Skeletal muscle satellite cell (primary cell): ENCODE measurements at regions not wholly inside any gene's neighbourhood (a gene's known extent, or its start where the extent isn't known, plus 50 kb on each side); places are given as distances from the start of the nearest gene placed in this dataset.

ENCODE experiments used
- H3K27me3 ChIP-seq: 2 replicates; pipeline ENCODE4 v1.7.0; 2013; ENCODE audit warnings: low read length; ENCODE audit not compliant: control insufficient read depth, insufficient read depth
- H3K36me3 ChIP-seq: 2 replicates; pipeline ENCODE4 v1.7.0; 2013; ENCODE audit warnings: mild to moderate bottlenecking, control low read depth, low read length; ENCODE audit not compliant: insufficient read depth
- H3K4me1 ChIP-seq: 2 replicates; pipeline ENCODE4 v1.7.0; 2013; ENCODE audit warnings: low read length; ENCODE audit not compliant: control insufficient read depth, insufficient read depth
- H3K4me2 ChIP-seq: 2 replicates; pipeline ENCODE4 v1.7.0; 2013; ENCODE audit warnings: mild to moderate bottlenecking, low read length
- H3K4me3 ChIP-seq: 2 replicates; pipeline ENCODE4 v1.7.0; 2013; ENCODE audit warnings: low read length
- H3K9ac ChIP-seq: 2 replicates; pipeline ENCODE4 v1.7.0; 2013; ENCODE audit warnings: mild to moderate bottlenecking, low read depth, low read length, moderate library complexity
- H3K9me3 ChIP-seq: replicated peaks from 2 replicates; pipeline ENCODE4 v1.7.0; 2013; ENCODE audit warnings: mild to moderate bottlenecking, control low read depth, low read length

DNA sequence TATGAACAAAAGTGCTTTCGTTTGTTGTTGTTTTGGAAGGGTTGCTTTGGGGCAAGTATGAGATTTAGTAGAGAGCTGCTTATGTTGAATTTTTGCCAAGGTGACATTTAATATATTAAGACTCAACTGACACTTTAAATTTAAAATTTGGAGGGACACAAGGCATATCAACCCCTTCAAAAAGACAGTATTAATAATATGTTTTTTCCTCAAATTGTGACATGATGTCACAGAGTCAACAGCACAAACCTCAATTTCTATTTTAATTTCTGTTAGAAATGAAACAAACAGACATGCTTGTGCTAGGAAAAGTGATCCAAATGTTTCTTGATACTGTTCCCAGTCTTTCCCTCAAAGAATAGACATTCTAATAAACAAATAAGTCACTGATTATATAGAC lies 218.9 kb downstream of the CYRIA start:
- H3K9ac ChIP-seq = no peak overlapping the region
- no peaks in the 10 kb centered on the region for H3K36me3 ChIP-seq
- H3K4me3 ChIP-seq = no peak overlapping the region
- H3K27me3 ChIP-seq = no peaks in the 10 kb centered on the region
- H3K9me3 ChIP-seq = no peaks in the 10 kb centered on the region
- H3K4me1 ChIP-seq = no peaks in the 10 kb centered on the region
- no peak overlapping the region for H3K4me2 ChIP-seq

GRCh38 chr2:16442971-16443370 lies 222.7 kb downstream of the CYRIA start:
- Histone ChIP-seq H3K9ac (no peak overlapping the region), H3K4me1 (no peaks in the 10 kb centered on the region), H3K4me3 (no peak overlapping the region), H3K9me3 (no peaks in the 10 kb centered on the region), H3K27me3 (no peaks in the 10 kb centered on the region), H3K36me3 (no peaks in the 10 kb centered on the region), H3K4me2 (no peak overlapping the region)

GRCh38 chr2:16441431-16441830 lies 224.2 kb downstream of the CYRIA start:
- Histone ChIP-seq H3K4me2 (no peak overlapping the region), H3K27me3 (no peaks in the 10 kb centered on the region), H3K36me3 (no peaks in the 10 kb centered on the region), H3K9me3 (no peaks in the 10 kb centered on the region), H3K4me3 (no peak overlapping the region), H3K4me1 (no peaks in the 10 kb centered on the region), H3K9ac (no peak overlapping the region)

- Histone ChIP-seq H3K4me1 (no peaks in the 10 kb centered on the region), H3K27me3 (no peaks in the 10 kb centered on the region), H3K9me3 (no peaks in the 10 kb centered on the region), H3K36me3 (no peaks in the 10 kb centered on the region), H3K9ac (no peak overlapping the region), H3K4me3 (no peak overlapping the region), H3K4me2 (no peak overlapping the region)
These were observed 224.7 kb downstream of the CYRIA start for GRCh38 chr2:16440898-16441297.

DNA sequence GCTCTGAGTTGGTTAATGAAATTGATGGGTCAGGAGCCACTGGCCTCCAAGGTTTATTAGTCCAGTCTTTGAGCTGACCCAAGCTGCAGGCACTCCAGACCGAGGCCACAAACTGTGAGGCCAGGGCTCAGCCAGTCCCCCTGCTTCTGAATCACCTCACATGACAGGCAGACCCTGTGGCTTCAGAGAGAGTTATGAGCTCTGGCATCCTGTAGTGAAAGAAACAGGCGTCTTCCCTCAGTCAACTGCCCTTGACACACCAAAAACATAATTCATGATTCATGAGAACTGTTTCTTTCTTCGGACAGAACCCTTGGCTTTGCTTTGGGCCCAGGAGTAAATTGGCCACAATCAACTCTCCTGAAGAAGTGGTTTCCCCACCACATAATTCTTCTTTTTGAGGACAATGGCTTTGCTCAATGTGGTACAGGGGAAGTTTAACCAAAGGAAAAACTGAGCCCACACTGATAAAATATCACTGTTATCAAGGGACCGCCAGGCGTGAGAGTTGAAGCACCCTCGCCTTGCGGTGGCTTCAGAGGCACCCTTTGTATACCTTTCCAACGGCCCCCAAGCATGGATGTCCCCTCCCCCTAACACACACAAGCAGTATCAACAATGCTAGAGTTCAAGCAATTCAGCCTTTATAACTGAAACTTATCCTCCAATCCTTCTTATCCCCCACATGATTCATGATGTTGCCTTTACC lies 226.9 kb downstream of the CYRIA start:
- no peaks in the 10 kb centered on the region for H3K9me3 ChIP-seq
- no peaks in the 10 kb centered on the region for H3K27me3 ChIP-seq
- no peak overlapping the region for H3K9ac ChIP-seq
- H3K4me1 ChIP-seq = no peaks in the 10 kb centered on the region
- H3K4me2 ChIP-seq = no peak overlapping the region
- no peaks in the 10 kb centered on the region for H3K36me3 ChIP-seq
- no peak overlapping the region for H3K4me3 ChIP-seq

DNA sequence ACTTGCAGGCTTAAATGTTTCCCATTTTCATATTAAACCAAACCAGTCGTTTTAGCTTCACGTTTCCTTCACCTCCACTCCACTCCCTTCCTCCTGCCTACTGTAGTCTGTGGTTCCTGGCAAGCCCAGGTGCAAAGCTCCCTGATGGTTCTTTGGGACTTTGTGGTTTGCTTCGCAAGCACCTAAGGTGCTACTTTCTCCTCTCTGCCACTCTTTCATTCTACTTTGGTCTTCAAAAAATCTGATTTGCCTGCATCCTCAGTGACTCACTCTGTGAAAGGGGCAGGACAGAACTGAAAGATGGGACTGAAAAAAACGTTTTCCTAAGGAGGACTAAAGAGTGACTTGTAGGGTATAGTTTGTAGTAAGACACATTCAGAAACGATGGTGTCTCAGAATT lies 228.4 kb downstream of the CYRIA start:
- Histone ChIP-seq H3K4me3 (no peak overlapping the region), H3K4me1 (no peaks in the 10 kb centered on the region), H3K4me2 (no peak overlapping the region), H3K9ac (no peak overlapping the region), H3K27me3 (no peaks in the 10 kb centered on the region), H3K36me3 (no peaks in the 10 kb centered on the region), H3K9me3 (no peaks in the 10 kb centered on the region)

GRCh38 chr2:16434393-16434792 lies 231.2 kb downstream of the CYRIA start:
- Histone ChIP-seq H3K36me3 (no peaks in the 10 kb centered on the region), H3K4me1 (no peaks in the 10 kb centered on the region), H3K4me3 (no peak overlapping the region), H3K4me2 (no peak overlapping the region), H3K9me3 (peaks cover 6% of the 10 kb centered on the region), H3K27me3 (no peaks in the 10 kb centered on the region), H3K9ac (no peak overlapping the region)

DNA sequence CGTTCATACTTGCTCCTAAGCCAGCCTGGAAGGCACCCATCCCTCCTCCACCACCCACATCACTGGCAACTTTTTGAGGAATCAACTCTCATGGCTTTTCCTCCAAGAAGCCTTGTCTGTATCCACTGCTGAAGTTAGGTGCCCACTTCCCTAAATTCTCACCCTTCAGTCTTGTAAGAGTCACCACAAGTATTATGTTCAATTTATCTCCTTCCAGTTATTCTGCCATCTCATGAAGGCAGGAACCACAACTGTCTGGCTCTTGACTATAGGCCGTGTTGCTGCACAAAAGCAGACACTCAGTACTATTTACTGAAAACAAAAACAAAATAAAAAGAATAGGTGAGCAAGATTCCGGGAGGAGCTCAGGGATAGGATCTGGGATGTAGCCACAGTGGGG lies 234.8 kb downstream of the CYRIA start:
- Histone ChIP-seq H3K4me2 (no peak overlapping the region), H3K27me3 (no peaks in the 10 kb centered on the region), H3K4me1 (no peaks in the 10 kb centered on the region), H3K9me3 (peaks cover 6% of the 10 kb centered on the region), H3K9ac (no peak overlapping the region), H3K4me3 (no peak overlapping the region), H3K36me3 (no peaks in the 10 kb centered on the region)

DNA sequence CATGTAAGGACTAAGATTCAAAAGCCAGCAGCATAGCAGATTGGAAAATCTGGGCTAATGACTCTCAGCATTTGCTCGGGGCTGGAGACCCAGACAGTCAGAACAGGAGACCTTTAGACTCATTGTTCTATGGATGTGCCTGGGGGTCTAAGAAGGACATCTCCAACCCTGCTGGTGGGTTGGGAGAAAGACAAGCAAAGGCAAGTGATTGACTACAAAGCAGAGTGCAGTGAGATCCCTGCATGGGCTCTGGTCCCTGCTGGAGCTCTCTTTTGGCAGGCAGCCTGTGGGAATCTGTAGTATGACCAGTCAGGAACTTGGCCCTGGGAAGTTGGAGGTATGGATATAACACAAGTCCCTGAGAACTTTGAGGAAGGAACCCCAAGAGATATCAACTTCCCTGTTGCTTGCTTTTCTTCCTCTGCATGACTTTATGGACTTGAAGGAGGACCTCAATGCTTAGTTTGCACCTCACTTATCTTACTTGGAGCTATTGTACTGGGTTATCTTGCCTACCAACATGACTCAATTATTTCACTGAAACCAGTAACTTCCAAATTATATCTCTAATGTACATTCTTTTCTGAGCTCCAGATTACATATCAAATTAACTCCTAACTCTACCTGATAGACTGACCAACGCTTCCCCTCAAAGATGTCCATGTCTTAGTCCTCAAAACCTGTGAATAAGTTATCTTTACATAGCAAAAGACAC lies 236.0 kb downstream of the CYRIA start:
- Histone ChIP-seq H3K4me1 (no peaks in the 10 kb centered on the region), H3K4me2 (no peak overlapping the region), H3K27me3 (no peaks in the 10 kb centered on the region)

GRCh38 chr2:16429002-16429401 lies 236.6 kb downstream of the CYRIA start:
- H3K4me3 ChIP-seq = no peak overlapping the region
- H3K27me3 ChIP-seq = no peaks in the 10 kb centered on the region
- no peak overlapping the region for H3K4me2 ChIP-seq
- H3K9ac ChIP-seq = no peak overlapping the region
- no peaks in the 10 kb centered on the region for H3K36me3 ChIP-seq
- H3K9me3 ChIP-seq = peaks cover 6% of the 10 kb centered on the region
- H3K4me1 ChIP-seq = no peaks in the 10 kb centered on the region

More for the DNA sequence above, 236.0 kb downstream of the CYRIA start:
- Histone ChIP-seq H3K9me3 (peaks cover 6% of the 10 kb centered on the region), H3K9ac (no peak overlapping the region), H3K36me3 (no peaks in the 10 kb centered on the region), H3K4me3 (no peak overlapping the region)

DNA sequence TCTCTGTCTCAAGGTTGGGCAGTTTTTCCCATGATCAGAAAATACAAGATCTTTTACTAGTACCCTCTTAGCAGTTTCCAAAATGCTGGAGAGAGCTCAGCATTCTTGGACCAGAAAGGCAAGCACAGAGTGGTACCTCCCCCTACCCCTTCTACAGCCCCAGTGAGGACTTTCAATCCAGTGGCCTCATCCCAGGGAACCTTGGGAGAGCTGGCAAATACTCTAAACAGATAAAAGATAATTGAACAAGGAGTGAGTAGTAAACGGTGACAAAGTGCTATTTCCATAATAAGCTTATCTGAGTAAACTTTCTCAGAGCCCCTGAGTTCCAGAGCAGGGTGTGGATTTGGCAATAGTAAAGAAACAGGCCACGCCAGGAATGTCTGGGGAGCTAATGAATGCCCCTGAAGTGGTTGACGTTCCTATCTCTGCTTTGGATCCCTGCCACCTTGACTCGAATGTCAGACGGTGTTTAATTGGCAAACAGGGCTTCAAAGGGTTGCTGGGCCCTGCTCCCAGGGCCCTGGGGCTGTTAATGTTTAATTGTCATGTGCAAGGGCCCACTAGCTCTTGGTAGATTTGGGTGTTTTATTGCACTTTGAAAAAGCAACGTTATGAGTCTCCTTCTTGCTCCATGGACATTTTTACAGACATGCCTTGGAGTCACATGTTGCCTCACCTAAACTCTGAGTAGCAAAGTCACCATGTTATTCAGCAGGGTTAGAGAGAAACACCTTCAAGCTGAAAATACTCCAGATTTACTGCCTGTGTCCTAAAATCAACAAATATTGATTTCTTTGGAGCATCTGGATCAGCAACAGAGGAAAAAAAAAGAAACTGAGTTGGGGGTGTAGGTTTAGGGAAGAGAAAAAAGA lies 239.9 kb downstream of the CYRIA start:
- Histone ChIP-seq H3K4me3 (no peak overlapping the region), H3K4me1 (no peaks in the 10 kb centered on the region), H3K27me3 (no peaks in the 10 kb centered on the region), H3K36me3 (no peaks in the 10 kb centered on the region), H3K9ac (no peak overlapping the region), H3K4me2 (no peak overlapping the region), H3K9me3 (no peaks in the 10 kb centered on the region)
